ACHN (cell line): ENCODE measurements at regions not wholly inside any gene's neighbourhood (a gene's known extent, or its start where the extent isn't known, plus 50 kb on each side); places are given as distances from the start of the nearest gene placed in this dataset.
"Not testable (repeated sequence)": the region's sequence is repeated elsewhere in the genome, so short reads cannot be mapped to it uniquely, and the experiment has no call there.

Experiments used
- DNase-seq: peaks from one replicate; pipeline ENCODE4 v3.0.0-alpha.2; 2015
- in situ Hi-C: cut with HindIII; loops from 2 replicates; pipeline ENCODE4 v1.10.0; 2017; ENCODE audit warnings: low sequenced_read_pairs, low pct_ligation_motif_present, low pct_unique_long_range_greater_than_20kb

DNA sequence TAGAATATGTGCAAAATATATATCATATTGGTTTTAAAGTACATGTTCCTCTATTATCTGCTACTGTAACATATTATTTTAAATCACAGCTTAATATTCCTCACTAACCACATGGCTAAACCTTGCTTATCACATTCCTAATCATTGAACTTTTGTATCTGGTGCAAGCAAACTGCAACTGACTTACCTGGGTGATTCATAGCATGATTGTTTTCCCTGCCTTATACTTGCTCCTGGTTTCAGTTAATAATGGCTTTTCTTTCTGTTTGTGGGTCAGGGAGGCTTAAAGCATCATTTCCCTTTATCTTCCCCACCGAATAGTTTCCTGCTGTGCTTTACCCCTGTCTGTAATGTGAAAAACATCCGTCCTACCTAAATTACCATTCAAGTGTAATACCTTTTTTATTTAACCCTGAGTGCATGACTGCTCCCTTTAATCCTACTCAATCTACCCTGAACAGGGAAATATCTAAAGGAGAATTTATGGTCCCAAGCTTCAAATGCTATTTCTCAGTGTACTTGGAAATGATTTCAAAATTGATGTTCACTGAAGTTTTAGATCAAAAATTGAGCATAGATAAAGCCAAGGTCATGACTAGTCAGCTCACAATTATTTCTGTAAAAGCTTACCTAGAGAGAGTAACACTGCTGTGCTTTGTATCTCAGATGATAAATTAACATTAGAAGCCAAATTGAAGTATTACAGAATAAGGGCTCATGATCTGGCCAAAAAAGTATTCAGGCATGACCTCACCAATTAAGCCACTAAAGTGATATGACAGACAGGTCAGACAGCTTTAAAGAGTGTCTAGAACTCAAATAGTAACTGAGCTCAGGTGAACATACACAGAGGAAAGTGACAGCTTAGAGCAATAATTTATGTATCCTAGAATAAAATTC lies 507.1 kb downstream of the BRINP3 start:
- DNase-seq, result no peak
- in situ Hi-C loops, result no loop called here

- no peak for DNase-seq
- in situ Hi-C loops, result no loop called here
Measured at GRCh38 chr1:189971656-189972055, 506.0 kb downstream of the BRINP3 start.

GRCh38 chr1:189977184-189977583 lies 500.5 kb downstream of the BRINP3 start:
- in situ Hi-C loops, result no loop called here
- no peak for DNase-seq

GRCh38 chr1:189983166-189983890 lies 494.3 kb downstream of the BRINP3 start:
- in situ Hi-C loops, result no loop called here
- DNase-seq, result no peak

GRCh38 chr1:189986516-189986915 lies 491.1 kb downstream of the BRINP3 start:
- DNase-seq, result no peak
- in situ Hi-C loops, result no loop called here

DNA sequence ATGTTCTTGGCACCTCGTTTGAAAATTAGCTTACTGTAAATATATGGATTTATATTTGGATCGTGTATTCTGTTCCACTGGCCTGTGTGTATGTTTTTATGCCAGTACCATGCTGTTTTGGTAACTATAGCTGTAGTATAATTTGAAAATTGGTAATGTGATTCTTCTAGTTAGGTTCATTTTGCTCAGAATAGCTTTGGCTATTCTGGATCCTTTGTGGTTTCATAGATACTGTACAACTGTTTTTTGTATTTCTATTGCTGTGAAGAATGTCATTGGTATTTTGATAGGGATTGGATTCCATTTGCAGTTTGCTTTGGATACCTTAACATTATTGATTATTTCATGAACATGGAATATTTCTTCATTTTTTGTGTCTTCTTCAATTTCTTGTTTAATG lies 490.2 kb downstream of the BRINP3 start:
- no peak for DNase-seq
- in situ Hi-C loops, result no loop called here

DNA sequence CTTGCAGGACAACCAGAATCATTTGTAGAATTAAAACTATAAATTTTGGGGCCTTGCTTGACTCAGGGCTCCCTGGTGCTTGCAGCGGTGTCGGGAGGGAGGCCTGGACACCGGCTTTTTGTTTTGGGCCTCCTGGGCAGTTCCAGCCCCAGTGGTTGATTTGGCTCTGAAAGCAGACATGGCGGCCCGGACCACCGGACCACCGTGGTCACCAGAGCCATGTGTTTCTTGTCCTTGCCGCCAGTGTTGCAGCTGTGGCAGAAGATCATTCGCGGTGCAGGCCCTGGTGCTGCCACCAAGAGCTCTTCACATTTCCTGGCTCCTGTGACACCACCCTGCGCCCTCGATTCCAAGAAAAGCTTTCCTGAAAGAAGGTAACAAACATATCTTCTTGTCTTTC lies 484.8 kb downstream of the BRINP3 start:
- DNase-seq, result no peak
- in situ Hi-C loops, result no loop called here

GRCh38 chr1:190000365-190000872 lies 477.2 kb downstream of the BRINP3 start:
- no peak for DNase-seq
- in situ Hi-C loops, result no loop called here

- DNase-seq, result peak; percentile 11
- in situ Hi-C loops, result no loop called here
Measured at GRCh38 chr1:190001187-190001586, 476.5 kb downstream of the BRINP3 start.

DNA sequence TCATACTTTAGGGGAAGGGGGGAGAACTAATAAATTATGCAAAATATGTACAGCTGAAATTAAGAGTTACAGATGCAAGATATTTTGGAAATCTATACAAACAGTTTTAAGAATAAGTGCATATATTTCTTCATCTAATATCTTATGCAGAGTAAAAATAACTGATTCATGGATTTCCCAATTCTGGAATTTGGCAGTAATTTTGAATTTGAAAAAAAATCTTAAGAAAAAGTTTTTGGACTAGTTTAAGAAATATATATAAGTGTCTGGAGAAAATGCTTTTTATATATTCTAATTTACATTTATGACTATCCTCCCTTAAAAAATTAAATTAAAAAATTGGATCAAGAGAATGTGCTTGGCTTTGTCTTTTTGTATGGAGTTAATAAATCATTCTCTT lies 474.3 kb downstream of the BRINP3 start:
- DNase-seq, result no peak
- in situ Hi-C loops, result no loop called here

- in situ Hi-C loops, result no loop called here
Measured at GRCh38 chr1:190011585-190011984, 466.1 kb downstream of the BRINP3 start.

GRCh38 chr1:190019151-190019550 lies 458.5 kb downstream of the BRINP3 start:
- in situ Hi-C loops, DNase-seq: not testable (repeated sequence)

More at GRCh38 chr1:190011585-190011984, 466.1 kb downstream of the BRINP3 start:
- no peak for DNase-seq

DNA sequence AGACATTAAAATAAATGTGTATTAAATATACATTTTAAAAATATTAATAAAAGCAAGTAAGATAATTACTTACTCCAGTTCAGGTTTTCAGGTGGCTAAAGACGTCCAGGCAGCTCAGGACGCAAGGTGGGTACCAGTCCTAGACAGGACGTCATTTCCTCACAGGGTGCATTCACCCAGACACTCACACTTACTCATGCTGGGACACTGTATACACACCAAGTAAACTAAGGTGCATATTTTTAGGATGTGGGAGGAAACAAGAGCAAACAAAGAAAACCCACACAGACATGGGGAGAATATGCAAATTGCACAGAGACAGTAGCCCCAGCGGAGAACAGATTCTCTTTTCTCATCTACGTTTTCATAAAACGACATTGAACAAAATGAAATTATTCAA lies 457.9 kb downstream of the BRINP3 start:
- no peak for DNase-seq
- in situ Hi-C loops, result no loop called here

DNA sequence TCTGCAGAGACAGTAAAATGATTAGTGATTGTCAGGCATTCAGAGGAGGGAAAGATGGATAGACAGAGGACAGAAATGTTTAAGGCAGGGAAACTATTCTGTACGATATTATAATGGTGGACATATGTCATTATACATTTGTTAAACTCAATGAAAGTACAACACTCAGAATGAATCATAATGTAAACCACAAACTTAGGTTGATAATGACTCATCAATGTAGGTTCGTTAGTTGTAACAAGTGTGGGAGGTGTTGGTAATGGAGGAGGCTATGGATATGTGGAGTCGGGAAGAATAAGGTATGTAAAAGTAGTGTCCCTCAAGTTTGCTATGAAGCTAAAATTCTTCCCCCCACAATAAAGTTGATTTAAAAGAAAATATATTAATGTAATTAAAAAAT lies 455.0 kb downstream of the BRINP3 start:
- in situ Hi-C loops, result no loop called here
- DNase-seq, result no peak

DNA sequence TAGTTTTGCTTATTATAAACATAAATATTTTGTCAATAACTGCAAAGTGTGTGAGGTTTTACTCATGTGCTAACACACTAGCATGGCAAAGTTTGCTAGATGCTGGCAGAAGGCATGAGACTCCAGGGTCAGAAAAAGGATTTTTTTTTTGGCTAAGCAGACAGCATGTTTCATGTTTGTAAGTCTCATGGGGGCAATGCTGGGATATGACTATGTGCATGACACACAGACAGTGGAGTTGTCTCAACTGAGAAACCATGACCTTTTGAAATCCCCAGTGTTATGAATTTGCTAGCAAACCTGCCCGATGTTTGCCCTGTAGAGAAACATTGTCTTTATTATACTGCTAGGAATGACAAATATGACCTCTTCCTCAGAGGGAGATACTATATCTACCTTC lies 448.2 kb downstream of the BRINP3 start:
- DNase-seq, result no peak
- in situ Hi-C loops, result no loop called here

DNA sequence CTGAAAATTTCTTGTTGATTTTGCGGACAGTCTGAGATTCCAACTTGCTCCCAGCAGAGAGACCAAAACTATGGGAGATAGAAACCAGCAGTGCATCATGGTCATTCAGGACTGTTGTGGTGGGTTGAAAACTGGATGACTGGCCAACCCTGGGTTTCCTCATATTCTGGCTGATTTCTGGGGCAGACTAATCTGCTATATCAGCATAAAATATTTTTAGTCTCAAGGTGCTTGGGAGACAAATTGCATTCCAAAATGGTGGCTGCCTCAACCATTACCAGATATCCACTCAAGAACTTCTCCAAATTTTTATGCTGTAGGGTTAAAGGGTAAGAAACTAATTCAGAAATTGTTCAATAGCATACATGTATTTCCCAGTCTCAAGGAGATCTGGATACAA lies 434.0 kb downstream of the BRINP3 start:
- DNase-seq, result no peak
- in situ Hi-C loops, result no loop called here

DNA sequence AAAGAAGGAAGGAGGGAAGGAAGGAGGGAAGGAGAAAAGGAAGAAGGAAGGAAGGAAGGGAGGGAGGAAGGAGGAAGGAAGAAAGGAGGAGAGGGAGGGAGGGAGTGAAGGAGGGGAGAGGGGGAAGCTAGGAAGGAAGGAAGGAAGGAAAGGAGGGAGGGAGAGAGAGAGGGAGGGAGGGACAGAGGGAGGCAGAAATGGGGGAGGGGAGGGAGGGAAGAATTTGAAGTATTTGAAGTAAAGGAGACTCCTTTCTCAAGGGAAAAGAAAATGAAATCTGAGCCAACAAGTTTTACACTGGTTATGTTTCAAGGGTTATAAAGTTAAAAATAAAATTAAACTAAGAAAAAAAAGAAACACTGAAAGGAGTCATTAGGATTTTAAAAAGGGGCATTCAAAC lies 431.4 kb downstream of the BRINP3 start:
- in situ Hi-C loops, result no loop called here
- no peak for DNase-seq
